Caco-2 (cell line): ENCODE measurements at regions not wholly inside any gene's neighbourhood (a gene's known extent, or its start where the extent isn't known, plus 50 kb on each side); places are given as distances from the start of the nearest gene placed in this dataset.

Experiments
- BruUV-seq: library from RNA; stranded (reverse); fragments of 400-500 nt; replicated peaks from 2 replicates; lab custom pipeline; 2021; lab: Mats Ljungman, UMichigan
- CTCF ChIA-PET: fragments of 300-600 bp; sonication (Branson Sonifier 250); formaldehyde crosslinking; loops from one replicate; lab custom pipeline; 2022; ENCODE audit warnings: antibody characterized with exemption; lab: Charles Lee
- POLR2A ChIA-PET: fragments of 300-600 bp; sonication (Branson Sonifier 250); formaldehyde crosslinking; loops from one replicate; lab custom pipeline; 2022; ENCODE audit warnings: antibody characterized with exemption; lab: Charles Lee
- DNase-seq, 2 experiments: peaks; one replicate each; pipeline versions ENCODE4 v3.0.0 to v3.0.0-alpha.2; 2020 to 2022
- H3K27me3 ChIP-seq: replicated peaks from 2 replicates; pipeline ENCODE4 v1.6.0; 2011; ENCODE audit warnings: low read length; ENCODE audit not compliant: control insufficient read depth, insufficient read depth
- H3K36me3 ChIP-seq: 2 replicates; pipeline ENCODE4 v1.5.1; 2011; ENCODE audit warnings: low read length; ENCODE audit not compliant: control insufficient read depth, insufficient read depth
- H3K4me1 ChIP-seq: fragments of 250-450 bp; sonication (Bioruptor Pico); 2 replicates; pipeline ENCODE4 v1.5.1; 2020; ENCODE audit warnings: mild to moderate bottlenecking
- H3K4me3 ChIP-seq: 2 replicates; pipeline ENCODE4 v1.5.1; 2011; ENCODE audit warnings: low read depth, mild to moderate bottlenecking, control low read depth, low read length
- H3K9me3 ChIP-seq: fragments of 250-450 bp; sonication (Bioruptor Pico); 2 replicates; pipeline ENCODE4 v1.5.1; 2020; ENCODE audit warnings: mild to moderate bottlenecking, moderate library complexity
- H3K27ac Mint-ChIP-seq: one replicate; pipeline ENCODE4 v1.8.0; 2022; ENCODE audit warnings: mixed read lengths; ENCODE audit not compliant: unreplicated experiment
- H3K27me3 Mint-ChIP-seq: one replicate; pipeline ENCODE4 v1.8.0; 2022; ENCODE audit warnings: mixed read lengths; ENCODE audit not compliant: insufficient read depth, unreplicated experiment
- H3K36me3 Mint-ChIP-seq: one replicate; pipeline ENCODE4 v1.8.0; 2022; ENCODE audit warnings: mild to moderate bottlenecking, mixed read lengths; ENCODE audit not compliant: insufficient read depth, unreplicated experiment
- H3K4me1 Mint-ChIP-seq: one replicate; pipeline ENCODE4 v1.8.0; 2022; ENCODE audit warnings: low read depth, mixed read lengths; ENCODE audit not compliant: unreplicated experiment
- H3K4me3 Mint-ChIP-seq: one replicate; pipeline ENCODE4 v1.8.0; 2022; ENCODE audit warnings: mild to moderate bottlenecking, moderate library complexity, mixed read lengths; ENCODE audit not compliant: unreplicated experiment
- H3K9me3 Mint-ChIP-seq: one replicate; pipeline ENCODE4 v1.8.0; 2022; ENCODE audit warnings: mixed read lengths; ENCODE audit not compliant: unreplicated experiment
- CTCF ChIP-seq, 2 experiments: fragments of 200-600 bp in 1 of 2; IDR thresholded peaks; 1 replicate in 1 of 2; 2 replicates in 1 of 2; pipeline versions ENCODE4 v1.5.1 to v1.8.0; 2011 to 2022; ENCODE audit warnings: antibody characterized with exemption in 1 of 2, control low read depth in 1 of 2, inconsistent platforms in 1 of 2, low read depth in 1 of 2, low read length in 1 of 2, mild to moderate bottlenecking in 1 of 2, moderate library complexity in 1 of 2; ENCODE audit not compliant: insufficient read depth in 1 of 2, severe bottlenecking in 1 of 2, unreplicated experiment in 1 of 2
- intact Hi-C: fragments of 100-400 bp; cut with micrococcal nuclease; formaldehyde crosslinking; loops from one replicate; pipeline ENCODE4 v1.10.0; 2022; ENCODE audit not compliant: unreplicated experiment

- CTCF ChIA-PET, result no interaction called here
- POLR2A ChIA-PET, result no interaction called here
- TF ChIP-seq CTCF (IDR thresholded peaks at IDR 0.05; ENCODE audit: insufficient read depth in 1 of 2, low read depth in 1 of 2, low read length in 1 of 2, severe bottlenecking in 1 of 2, unreplicated experiment in 1 of 2), result no peak
- Mint-ChIP-seq H3K9me3 (no peaks in the 10 kb centered on the region), H3K27me3 (peaks cover 18% of the 10 kb centered on the region), H3K36me3 (no peaks in the 10 kb centered on the region), H3K27ac (no peak overlapping the region), H3K4me3 (no peak overlapping the region), H3K4me1 (no peaks in the 10 kb centered on the region)
- no peaks in the 10 kb centered on the region for H3K4me1 ChIP-seq
- H3K4me3 ChIP-seq, result no peak overlapping the region
- no TSS peak for BruUV-seq
- no peak for DNase-seq
- H3K9me3 ChIP-seq, result no peaks in the 10 kb centered on the region
- intact Hi-C loops, result no loop called here
- no peaks in the 10 kb centered on the region for H3K36me3 ChIP-seq
- no peaks in the 10 kb centered on the region for H3K27me3 ChIP-seq
Measured at GRCh38 chr5:68983959-68984358, 109.9 kb upstream of the SLC30A5 start.

- H3K36me3 Mint-ChIP-seq, result no peaks in the 10 kb centered on the region
- no peaks in the 10 kb centered on the region for H3K27me3 ChIP-seq
- DNase-seq, result no peak
- no peak overlapping the region for H3K27ac Mint-ChIP-seq
- H3K27me3 Mint-ChIP-seq, result peaks cover 18% of the 10 kb centered on the region
- intact Hi-C loops, result no loop called here
- no peaks in the 10 kb centered on the region for H3K4me1 ChIP-seq
- H3K4me1 Mint-ChIP-seq, result no peaks in the 10 kb centered on the region
- POLR2A ChIA-PET, result no interaction called here
- H3K36me3 ChIP-seq, result no peaks in the 10 kb centered on the region
- TF ChIP-seq CTCF (IDR thresholded peaks at IDR 0.05; ENCODE audit: insufficient read depth in 1 of 2, low read depth in 1 of 2, low read length in 1 of 2, severe bottlenecking in 1 of 2, unreplicated experiment in 1 of 2), result no peak
- no peak overlapping the region for H3K4me3 ChIP-seq
- H3K9me3 Mint-ChIP-seq, result no peaks in the 10 kb centered on the region
- no peak overlapping the region for H3K4me3 Mint-ChIP-seq
- no peaks in the 10 kb centered on the region for H3K9me3 ChIP-seq
- CTCF ChIA-PET, result no interaction called here
- no TSS peak for BruUV-seq
Measured at GRCh38 chr5:68991279-68992084, 102.3 kb upstream of the SLC30A5 start.

DNA sequence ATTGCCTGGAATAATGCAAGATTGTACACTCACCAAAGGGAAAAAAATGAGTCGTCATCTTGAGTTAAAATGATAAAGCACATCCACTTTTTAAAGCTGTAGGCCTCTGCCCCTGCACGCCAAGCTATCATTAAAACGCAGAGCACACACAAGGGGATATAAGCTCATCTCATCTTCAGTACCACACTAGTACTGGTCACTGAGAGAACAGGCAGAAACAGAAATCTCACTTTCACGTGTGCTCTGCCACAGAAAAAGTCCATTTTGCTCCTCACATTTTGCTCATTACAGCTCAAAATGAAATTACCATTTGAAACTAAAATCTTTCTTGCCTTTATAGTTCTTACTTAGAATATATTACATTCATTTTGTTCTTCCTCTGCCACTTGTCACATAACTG lies 99.2 kb upstream of the SLC30A5 start:
- DNase-seq, result no peak
- Histone ChIP-seq H3K4me3 (no peak overlapping the region), H3K36me3 (no peaks in the 10 kb centered on the region), H3K4me1 (no peaks in the 10 kb centered on the region), H3K27me3 (no peaks in the 10 kb centered on the region), H3K9me3 (no peaks in the 10 kb centered on the region)
- POLR2A ChIA-PET, result no interaction called here
- Mint-ChIP-seq H3K27me3 (peaks cover 24% of the 10 kb centered on the region), H3K4me3 (no peak overlapping the region), H3K36me3 (no peaks in the 10 kb centered on the region), H3K27ac (no peak overlapping the region), H3K9me3 (no peaks in the 10 kb centered on the region), H3K4me1 (no peaks in the 10 kb centered on the region)
- TF ChIP-seq CTCF (IDR thresholded peaks at IDR 0.05; ENCODE audit: insufficient read depth in 1 of 2, low read depth in 1 of 2, low read length in 1 of 2, severe bottlenecking in 1 of 2, unreplicated experiment in 1 of 2), result no peak
- intact Hi-C loops, result no loop called here
- no TSS peak for BruUV-seq
- CTCF ChIA-PET, result no interaction called here
